GM12878 (cell line): ENCODE measurements at regions not wholly inside any gene's neighbourhood (a gene's known extent, or its start where the extent isn't known, plus 50 kb on each side); places are given as distances from the start of the nearest gene placed in this dataset.

ENCODE experiments used
- ATAC-seq: fragments of 200-7000 bp; cut with Tn5 transposase; 3 replicates; pipeline ENCODE4 v1.9.1; 2020; ENCODE audit warnings: mild to moderate bottlenecking, moderate library complexity
- BruUV-seq: library from RNA; stranded (reverse); fragments of 400-500 nt; replicated peaks from 2 replicates; lab custom pipeline; 2021; lab: Mats Ljungman, UMichigan
- CTCF ChIA-PET: fragments of 300-600 bp; sonication (Branson Sonifier 250); formaldehyde crosslinking; extraction: SDS; loops from one replicate; lab custom pipeline; 2021; ENCODE audit warnings: inconsistent platforms; lab: Yijun Ruan, JAX
- POLR2A ChIA-PET: fragments of 350-600 bp; formaldehyde crosslinking; extraction: SDS; loops from one replicate; lab custom pipeline; 2021; ENCODE audit warnings: inconsistent platforms; lab: Charles Lee
- RAD21 ChIA-PET: fragments of 300-600 bp; sonication (Branson Sonifier 250); formaldehyde crosslinking; loops from one replicate; lab custom pipeline; 2023; ENCODE audit warnings: antibody characterized with exemption; ENCODE audit not compliant: unreplicated experiment; lab: Charles Lee
- SMC1A ChIA-PET: fragments of 300-600 bp; sonication (Branson Sonifier 250); formaldehyde crosslinking; loops from one replicate; lab custom pipeline; 2023; ENCODE audit not compliant: unreplicated experiment, uncharacterized antibody; lab: Charles Lee
- DNase-seq: peaks from one replicate; pipeline ENCODE4 v3.0.0-alpha.2; 2011; ENCODE audit warnings: low read depth, low spot score
- FAIRE-seq: peaks from 3 replicates; lab custom pipeline; 2011; peaks lifted over from hg19 to GRCh38; lab: Jason Lieb, UNC
- H2AFZ ChIP-seq: 2 replicates; pipeline ENCODE4 v1.6.0; 2011; ENCODE audit warnings: low read depth, low read length, control low read depth; ENCODE audit not compliant: control insufficient read depth
- H3K27ac ChIP-seq: 2 replicates; pipeline ENCODE4 v1.5.1; 2011; ENCODE audit warnings: control low read depth; ENCODE audit not compliant: control insufficient read depth, insufficient read depth
- H3K27me3 ChIP-seq, 2 experiments: replicated peaks in 1 of 2; 2 replicates each; pipeline versions ENCODE4 v1.6.0 to v1.6.1; 2011; ENCODE audit warnings: low read length in 1 of 2; ENCODE audit not compliant: control insufficient read depth in 2 of 2, insufficient read depth in 2 of 2
- H3K36me3 ChIP-seq, 2 experiments: 2 replicates each; pipeline ENCODE4 v1.5.1; 2011; ENCODE audit warnings: low read length in 1 of 2; ENCODE audit not compliant: control insufficient read depth in 2 of 2, insufficient read depth in 2 of 2
- H3K4me1 ChIP-seq: 2 replicates; pipeline ENCODE4 v1.6.1; 2011; ENCODE audit warnings: mild to moderate bottlenecking, low read length, moderate library complexity, mixed read lengths; ENCODE audit not compliant: control insufficient read depth, insufficient read depth
- H3K4me2 ChIP-seq: 2 replicates; pipeline ENCODE4 v1.6.0; 2011; ENCODE audit warnings: control low read depth; ENCODE audit not compliant: control insufficient read depth, insufficient read depth
- H3K4me3 ChIP-seq: fragments of 200-600 bp; sonication (generic); 2 replicates; pipeline ENCODE4 v1.5.1; 2016
- H3K79me2 ChIP-seq: 2 replicates; pipeline ENCODE4 v1.6.0; 2011; ENCODE audit warnings: low read length; ENCODE audit not compliant: control insufficient read depth, insufficient read depth
- H3K9ac ChIP-seq: 2 replicates; pipeline ENCODE4 v1.8.0; 2011; ENCODE audit warnings: low read length, control low read depth, mixed read lengths; ENCODE audit not compliant: control insufficient read depth, insufficient read depth
- H3K9me3 ChIP-seq: replicated peaks from 3 replicates; pipeline ENCODE4 v1.5.1; 2011; ENCODE audit warnings: mild to moderate bottlenecking, low read length; ENCODE audit not compliant: control insufficient read depth, insufficient read depth
- H4K20me1 ChIP-seq: 2 replicates; pipeline ENCODE4 v1.6.0; 2011; ENCODE audit not compliant: control insufficient read depth, insufficient read depth
- ASH2L ChIP-seq: fragments of 300-600, 200-600 bp; sonication (generic); IDR thresholded peaks from 2 replicates; pipeline ENCODE4 v1.6.1; 2017; ENCODE audit warnings: low read depth, mild to moderate bottlenecking, borderline replicate concordance
- ETV6 ChIP-seq, 2 experiments: fragments of 450-650 bp in 1 of 2; IDR thresholded peaks in 1 of 2; conservative IDR thresholded peaks in 1 of 2; 2 replicates each; pipeline ENCODE4 v1.6.1; 2014; ENCODE audit warnings: antibody characterized with exemption in 1 of 2, borderline replicate concordance in 1 of 2, low read depth in 1 of 2, mild to moderate bottlenecking in 1 of 2, moderate library complexity in 1 of 2
- HDAC6 ChIP-seq: fragments of 200-600 bp; sonication (generic); IDR thresholded peaks from one replicate; pipeline ENCODE4 v1.8.0; 2017; ENCODE audit warnings: antibody characterized with exemption; ENCODE audit not compliant: unreplicated experiment
- NRF1 ChIP-seq: conservative IDR thresholded peaks from 2 replicates; pipeline ENCODE4 v1.6.1; 2011; ENCODE audit warnings: mild to moderate bottlenecking, low read depth, low read length, improper control_type of control experiment
- USF2 ChIP-seq: IDR thresholded peaks from 2 replicates; pipeline ENCODE4 v1.6.1; 2011; ENCODE audit warnings: low read depth, low read length, improper control_type of control experiment, borderline replicate concordance
- WGBS: methylation state at CpG from one replicate; pipeline ENCODE4 v1.1.6; 2016; ENCODE audit warnings: low lambda C conversion rate; ENCODE audit not compliant: insufficient replicate concordance, insufficient coverage; ENCODE audit errors: missing lambda C conversion rate; 5-methylcytosine and 5-hydroxymethylcytosine counted together
- in situ Hi-C: fragments of 300-500 bp; cut with MboI; formaldehyde crosslinking; loops from 9 replicates; pipeline ENCODE4 v1.14.3; 2018; ENCODE audit warnings: mixed read lengths
- intact Hi-C: fragments of 100-400 bp; cut with micrococcal nuclease; formaldehyde crosslinking; loops from one replicate; pipeline ENCODE4 v1.14.2; 2022; ENCODE audit not compliant: unreplicated experiment
- TF ChIP-seq, protein P1 (sequence below): fragments of 450-650 bp; IDR thresholded peaks from 2 replicates; pipeline ENCODE4 v1.6.1; 2017; ENCODE audit warnings: low read depth, mild to moderate bottlenecking, moderate library complexity

DNA sequence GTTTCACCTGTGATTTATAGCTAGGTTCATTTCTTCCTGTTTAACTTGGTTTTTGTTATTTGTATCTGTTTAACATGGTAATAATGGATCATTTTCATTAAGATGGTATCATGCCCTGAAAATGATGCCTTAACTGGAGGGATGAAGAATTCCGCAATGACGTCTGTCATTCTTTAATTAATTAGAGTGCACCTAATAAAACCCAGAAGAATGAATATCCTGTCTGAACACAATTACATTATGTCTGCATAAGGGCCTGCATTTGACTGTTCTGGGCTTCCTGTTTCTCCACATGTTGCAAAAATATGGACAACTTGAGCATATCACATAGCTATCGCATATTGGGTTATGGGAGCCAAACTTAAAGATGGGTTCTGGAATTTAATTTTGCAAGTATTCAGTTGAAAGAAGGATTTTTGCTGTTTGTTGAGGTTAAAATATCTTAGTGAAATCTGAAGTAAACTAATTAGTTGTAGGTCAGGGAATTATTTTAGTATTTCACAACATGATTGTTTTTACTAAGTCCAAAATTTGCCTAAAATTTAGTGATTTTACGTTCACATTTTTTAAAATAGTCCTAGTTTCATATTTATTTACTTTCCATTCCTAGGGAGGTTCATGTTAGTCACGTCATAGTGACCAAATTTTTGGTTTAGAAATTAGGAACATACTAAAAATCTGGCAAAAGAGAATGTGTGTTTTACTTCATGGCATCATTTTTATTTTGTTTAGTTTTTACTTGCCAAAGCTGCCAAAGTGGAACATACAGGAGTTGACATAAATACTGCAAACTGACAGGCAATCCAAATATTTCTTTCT, 321.0 kb upstream of the TGFBR2 start (continued):
- TF ChIP-seq, protein P1, sequence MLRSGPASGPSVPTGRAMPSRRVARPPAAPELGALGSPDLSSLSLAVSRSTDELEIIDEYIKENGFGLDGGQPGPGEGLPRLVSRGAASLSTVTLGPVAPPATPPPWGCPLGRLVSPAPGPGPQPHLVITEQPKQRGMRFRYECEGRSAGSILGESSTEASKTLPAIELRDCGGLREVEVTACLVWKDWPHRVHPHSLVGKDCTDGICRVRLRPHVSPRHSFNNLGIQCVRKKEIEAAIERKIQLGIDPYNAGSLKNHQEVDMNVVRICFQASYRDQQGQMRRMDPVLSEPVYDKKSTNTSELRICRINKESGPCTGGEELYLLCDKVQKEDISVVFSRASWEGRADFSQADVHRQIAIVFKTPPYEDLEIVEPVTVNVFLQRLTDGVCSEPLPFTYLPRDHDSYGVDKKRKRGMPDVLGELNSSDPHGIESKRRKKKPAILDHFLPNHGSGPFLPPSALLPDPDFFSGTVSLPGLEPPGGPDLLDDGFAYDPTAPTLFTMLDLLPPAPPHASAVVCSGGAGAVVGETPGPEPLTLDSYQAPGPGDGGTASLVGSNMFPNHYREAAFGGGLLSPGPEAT, result no peak
- no peak for TF ChIP-seq NRF1

GRCh38 chr3:30286007-30286669, 320.3 kb upstream of the TGFBR2 start:
- ATAC-seq, result no peak
- FAIRE-seq, result no peak
- CTCF ChIA-PET, result no interaction called here
- in situ Hi-C loops, result no loop called here
- no peak overlapping the region for H3K27ac ChIP-seq
- no peaks in the 10 kb centered on the region for H3K9me3 ChIP-seq
- H3K4me2 ChIP-seq, result no peak overlapping the region
- RAD21 ChIA-PET, result interaction anchor here (0.6 kb wide), 1 partner anchor 392 kb away, joined by 3 read pairs; no protein-coding TSS in a partner anchor
- TF ChIP-seq, protein P1, result no peak
- no peak for TF ChIP-seq HDAC6
- TF ChIP-seq ASH2L, result no peak
- TF ChIP-seq NRF1, result no peak
- no peak for TF ChIP-seq ETV6 (conservative IDR thresholded peaks at IDR 0.05 in 1 of 2, IDR thresholded peaks at IDR 0.05 in 1 of 2; ENCODE audit: borderline replicate concordance in 1 of 2, low read depth in 1 of 2)
- no peak for TF ChIP-seq USF2
- TF ChIP-seq, all 136 proteins: peak for 0
- H3K27me3 ChIP-seq, result no peaks in the 10 kb centered on the region
- H4K20me1 ChIP-seq, result no peaks in the 10 kb centered on the region
- H3K9ac ChIP-seq, result no peak overlapping the region
- 48% methylated on average over 1 of the region's 1 CpG for WGBS
- no peak for DNase-seq
- ChIA-PET POLR2A (no interaction called here), SMC1A (interaction anchor here (0.9 kb wide), 1 partner anchor 9 kb away, joined by 3 read pairs; no protein-coding TSS in a partner anchor)
- H2AFZ ChIP-seq, result no peak overlapping the region
- no TSS peak for BruUV-seq
- H3K79me2 ChIP-seq, result no peaks in the 10 kb centered on the region
- H3K4me3 ChIP-seq, result no peak overlapping the region
- no peaks in the 10 kb centered on the region for H3K4me1 ChIP-seq
- intact Hi-C loops, result no loop called here
- H3K36me3 ChIP-seq, result no peaks in the 10 kb centered on the region
